IMR-90 (cell line): ENCODE measurements at regions not wholly inside any gene's neighbourhood (a gene's known extent, or its start where the extent isn't known, plus 50 kb on each side); places are given as distances from the start of the nearest gene placed in this dataset.

Source experiments
- ATAC-seq: fragments of 200-7000 bp; cut with Tn5 transposase; 2 replicates; pipeline ENCODE4 v1.9.1; 2020; ENCODE audit warnings: low read depth, mild to moderate bottlenecking, moderate library complexity
- BruUV-seq: library from RNA; stranded (reverse); fragments of 400-500 nt; replicated peaks from 2 replicates; lab custom pipeline; 2021; lab: Mats Ljungman, UMichigan
- CTCF ChIA-PET: fragments of 300-600 bp; formaldehyde crosslinking; extraction: SDS; loops from one replicate; lab custom pipeline; 2021; ENCODE audit warnings: antibody characterized with exemption; lab: Yijun Ruan, JAX
- POLR2A ChIA-PET: fragments of 300-600 bp; sonication (Branson Sonifier 250); formaldehyde crosslinking; loops from one replicate; lab custom pipeline; 2022; ENCODE audit warnings: antibody characterized with exemption; ENCODE audit not compliant: unreplicated experiment; lab: Charles Lee
- DNase-seq: peaks from one replicate; pipeline ENCODE4 v3.0.0; 2013
- H2AFZ ChIP-seq: replicated peaks from 2 replicates; pipeline ENCODE3; 2013; ENCODE audit warnings: low read length, mild to moderate bottlenecking; ENCODE audit not compliant: poor library complexity
- H2AK5ac ChIP-seq: 2 replicates; pipeline ENCODE4 v1.6.1; 2013; ENCODE audit warnings: low read depth, low read length, inconsistent platforms
- H2AK9ac ChIP-seq: replicated peaks from 2 replicates; pipeline ENCODE3; 2013; ENCODE audit warnings: mild to moderate bottlenecking, low read depth, low read length, moderate library complexity; ENCODE audit not compliant: poor library complexity
- H2BK120ac ChIP-seq: 2 replicates; pipeline ENCODE4 v1.6.1; 2013; ENCODE audit warnings: low read depth, low read length, inconsistent platforms
- H2BK15ac ChIP-seq: 3 replicates; pipeline ENCODE4 v1.6.1; 2013; ENCODE audit warnings: low read depth, low read length, inconsistent platforms
- H2BK20ac ChIP-seq: 2 replicates; pipeline ENCODE4 v1.6.1; 2013; ENCODE audit warnings: low read depth, mild to moderate bottlenecking, inconsistent platforms, low read length, moderate library complexity
- H2BK5ac ChIP-seq: 2 replicates; pipeline ENCODE4 v1.6.1; 2013; ENCODE audit warnings: mild to moderate bottlenecking, low read depth, low read length, inconsistent platforms; ENCODE audit not compliant: poor library complexity, severe bottlenecking
- H3K14ac ChIP-seq: replicated peaks from 2 replicates; pipeline ENCODE4 v1.6.1; 2013; ENCODE audit warnings: low read depth, low read length, inconsistent platforms
- H3K18ac ChIP-seq: 2 replicates; pipeline ENCODE4 v1.6.1; 2013; ENCODE audit warnings: low read depth, low read length, control low read depth
- H3K23ac ChIP-seq: 2 replicates; pipeline ENCODE4 v1.6.1; 2013; ENCODE audit warnings: low read depth, low read length, inconsistent platforms
- H3K27ac ChIP-seq: 2 replicates; pipeline ENCODE4 v1.5.1; 2013; ENCODE audit warnings: mild to moderate bottlenecking, control low read depth, low read length; ENCODE audit not compliant: insufficient read depth
- H3K27me3 ChIP-seq: 2 replicates; pipeline ENCODE4 v1.6.1; 2013; ENCODE audit warnings: low read length; ENCODE audit not compliant: control insufficient read depth, insufficient read depth
- H3K36me3 ChIP-seq: 2 replicates; pipeline ENCODE4 v1.6.1; 2013; ENCODE audit warnings: low read length, mixed read lengths; ENCODE audit not compliant: control insufficient read depth, insufficient read depth
- H3K4ac ChIP-seq: 2 replicates; pipeline ENCODE4 v1.6.1; 2013; ENCODE audit warnings: low read depth, low read length, inconsistent platforms
- H3K4me1 ChIP-seq: 2 replicates; pipeline ENCODE4 v1.6.1; 2013; ENCODE audit warnings: low read length, mixed read lengths; ENCODE audit not compliant: control insufficient read depth, insufficient read depth
- H3K4me2 ChIP-seq: 2 replicates; pipeline ENCODE4 v1.6.1; 2013; ENCODE audit warnings: low read depth, mild to moderate bottlenecking, control low read depth, low read length, moderate library complexity
- H3K4me3 ChIP-seq: 2 replicates; pipeline ENCODE4 v1.5.1; 2013; ENCODE audit warnings: low read depth, mild to moderate bottlenecking, control low read depth, low read length, moderate library complexity; ENCODE audit not compliant: insufficient read depth
- H3K56ac ChIP-seq: 2 replicates; pipeline ENCODE4 v1.6.1; 2013; ENCODE audit warnings: low read length, inconsistent platforms; ENCODE audit not compliant: insufficient read depth; ENCODE audit errors: extremely low read depth
- H3K79me1 ChIP-seq, 2 experiments: 2 replicates each; pipeline ENCODE4 v1.6.1; 2013; ENCODE audit warnings: low read length in 2 of 2, inconsistent platforms in 1 of 2, low read depth in 1 of 2
- H3K9ac ChIP-seq: 2 replicates; pipeline ENCODE4 v1.6.1; 2013; ENCODE audit warnings: low read depth, low read length, control low read depth
- H3K9me1 ChIP-seq: 2 replicates; pipeline ENCODE4 v1.6.1; 2013; ENCODE audit warnings: low read length, inconsistent platforms; ENCODE audit not compliant: insufficient read depth
- H3K9me3 ChIP-seq: 2 replicates; pipeline ENCODE4 v1.6.1; 2013; ENCODE audit warnings: low read length; ENCODE audit not compliant: control insufficient read depth, insufficient read depth
- H4K20me1 ChIP-seq: 2 replicates; pipeline ENCODE4 v1.6.1; 2013; ENCODE audit warnings: low read length, inconsistent platforms; ENCODE audit not compliant: insufficient read depth
- H4K5ac ChIP-seq: 2 replicates; pipeline ENCODE4 v1.6.1; 2013; ENCODE audit warnings: mild to moderate bottlenecking, low read depth, low read length, control low read depth
- H4K8ac ChIP-seq, 2 experiments: 2 replicates each; pipeline ENCODE4 v1.6.1; 2013; ENCODE audit warnings: low read depth in 2 of 2, low read length in 2 of 2, control low read depth in 1 of 2, inconsistent platforms in 1 of 2
- H4K91ac ChIP-seq: 2 replicates; pipeline ENCODE4 v1.6.1; 2013; ENCODE audit warnings: low read depth, low read length, inconsistent platforms; ENCODE audit not compliant: insufficient read depth
- BHLHE40 ChIP-seq: fragments of 150-350 bp; IDR thresholded peaks from 2 replicates; pipeline ENCODE4 v1.6.1; 2016; ENCODE audit warnings: mild to moderate bottlenecking, low read depth, low read length
- CEBPB ChIP-seq: IDR thresholded peaks from 2 replicates; pipeline ENCODE4 v1.6.1; 2012; ENCODE audit warnings: low read depth, low read length, improper control_type of control experiment
- CHD1 ChIP-seq: IDR thresholded peaks from 2 replicates; pipeline ENCODE4 v1.6.1; 2012; ENCODE audit warnings: low read depth, low read length, improper control_type of control experiment
- CTCF ChIP-seq: conservative IDR thresholded peaks from 2 replicates; pipeline ENCODE4 v1.5.1; 2012; ENCODE audit warnings: mild to moderate bottlenecking, low read depth, low read length, improper control_type of control experiment
- ELK1 ChIP-seq: fragments of 150-350 bp; IDR thresholded peaks from 2 replicates; pipeline ENCODE4 v1.6.1; 2016; ENCODE audit warnings: low read depth, mild to moderate bottlenecking, low read length, moderate library complexity, borderline replicate concordance
- FOS ChIP-seq: fragments of 150-350 bp; IDR thresholded peaks from 2 replicates; pipeline ENCODE4 v1.6.1; 2016; ENCODE audit warnings: low read depth, low read length
- MAFK ChIP-seq: IDR thresholded peaks from 2 replicates; pipeline ENCODE4 v1.6.1; 2012; ENCODE audit warnings: low read depth, low read length, improper control_type of control experiment
- MAZ ChIP-seq: IDR thresholded peaks from 2 replicates; pipeline ENCODE4 v1.6.1; 2012; ENCODE audit warnings: low read depth, mild to moderate bottlenecking, low read length, improper control_type of control experiment, moderate library complexity, borderline replicate concordance
- MXI1 ChIP-seq: IDR thresholded peaks from 2 replicates; pipeline ENCODE4 v1.6.1; 2012; ENCODE audit warnings: low read depth, mild to moderate bottlenecking, low read length, moderate library complexity, borderline replicate concordance
- NFE2L2 ChIP-seq: fragments of 150-350 bp; IDR thresholded peaks from 2 replicates; pipeline ENCODE4 v1.6.1; 2016; ENCODE audit warnings: low read depth, mild to moderate bottlenecking, low read length
- POLR2A ChIP-seq: IDR thresholded peaks from 2 replicates; pipeline ENCODE4 v1.6.1; 2012; ENCODE audit warnings: mild to moderate bottlenecking, low read depth, low read length
- RAD21 ChIP-seq: IDR thresholded peaks from 2 replicates; pipeline ENCODE4 v1.6.1; 2012; ENCODE audit warnings: low read length, improper control_type of control experiment
- RCOR1 ChIP-seq: IDR thresholded peaks from 2 replicates; pipeline ENCODE4 v1.6.1; 2012; ENCODE audit warnings: mild to moderate bottlenecking, low read length, improper control_type of control experiment; ENCODE audit not compliant: insufficient replicate concordance
- RFX5 ChIP-seq: IDR thresholded peaks from 2 replicates; pipeline ENCODE4 v1.8.0; 2012; ENCODE audit warnings: low read depth, mild to moderate bottlenecking, low read length, moderate library complexity
- SMC3 ChIP-seq: fragments of 150-350 bp; IDR thresholded peaks from 2 replicates; pipeline ENCODE4 v1.6.1; 2016; ENCODE audit warnings: low read depth, mild to moderate bottlenecking, antibody characterized with exemption, low read length, moderate library complexity
- USF2 ChIP-seq: fragments of 150-350 bp; IDR thresholded peaks from 2 replicates; pipeline ENCODE4 v1.6.1; 2017; ENCODE audit warnings: mild to moderate bottlenecking, antibody characterized with exemption, low read length, low read depth
- WGBS, 2 experiments: methylation state at CpG; one replicate each; pipeline versions ENCODE4 v1.1.5 to v1.1.7; 2013; ENCODE audit warnings: missing lambda C conversion rate in 2 of 2; ENCODE audit not compliant: insufficient read length in 1 of 2; ENCODE audit errors: extremely low coverage in 2 of 2; 5-methylcytosine and 5-hydroxymethylcytosine counted together
- dilution Hi-C: fragments of 300-500 bp; cut with HindIII; formaldehyde crosslinking; loops from one replicate; pipeline ENCODE4 v1.14.3; 2018; ENCODE audit warnings: low sequenced_read_pairs; ENCODE audit not compliant: unreplicated experiment
- in situ Hi-C: fragments of 300-500 bp; cut with MboI; formaldehyde crosslinking; loops from 3 replicates; pipeline ENCODE4 v1.14.3; 2019; ENCODE audit warnings: low sequenced_read_pairs, inconsistent platforms, mixed read lengths
- intact Hi-C: fragments of 100-400 bp; cut with micrococcal nuclease; formaldehyde crosslinking; loops from 2 replicates; pipeline ENCODE4 v1.10.0; 2022

DNA sequence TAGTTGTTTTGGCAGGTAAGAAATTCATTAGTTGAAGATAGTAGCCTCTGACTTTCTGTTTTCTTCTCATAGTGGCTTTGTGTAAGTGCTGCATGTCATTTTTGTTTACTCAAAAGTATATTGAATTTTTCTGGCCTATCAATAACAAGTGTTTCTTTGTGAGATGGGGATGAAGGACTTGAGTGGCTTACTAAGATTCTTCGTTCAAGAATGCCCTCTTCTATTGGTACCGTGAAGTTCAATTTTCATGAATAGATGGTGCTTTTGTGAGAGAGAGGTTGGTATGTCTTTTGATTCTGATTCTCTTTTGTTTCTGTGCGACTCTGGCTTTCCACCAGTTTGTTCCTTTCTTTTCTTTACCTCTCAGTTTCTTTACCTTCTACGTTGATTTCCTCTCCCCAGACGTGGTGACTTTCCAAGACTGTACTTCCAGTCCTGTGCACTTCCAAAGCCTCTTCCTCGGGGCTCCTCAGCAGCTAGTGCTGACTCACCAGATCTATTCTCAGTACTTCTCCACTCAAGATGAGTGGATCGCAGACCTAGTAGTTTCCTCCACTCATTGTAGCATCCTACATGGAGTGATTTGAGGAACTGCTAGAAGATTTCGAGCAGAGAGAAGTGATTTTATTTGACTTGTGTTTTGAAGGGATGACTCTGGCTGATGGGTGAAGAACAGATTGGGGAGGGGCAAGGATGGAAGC, 82.0 kb upstream of the EPHB3 start:
- no peak overlapping the region for H3K4ac ChIP-seq
- no peaks in the 10 kb centered on the region for H4K20me1 ChIP-seq
- no peak overlapping the region for H4K5ac ChIP-seq
- no peaks in the 10 kb centered on the region for H3K9me1 ChIP-seq
- H4K8ac ChIP-seq, result no peak overlapping the region
- dilution Hi-C loops, result no loop called here
- BruUV-seq, result no TSS peak
- WGBS, 2 experiments, result no CpG with 5 or more reads among the region's 8 CpGs
- DNase-seq (no peak), ATAC-seq (no peak)
- H4K91ac ChIP-seq, result no peak overlapping the region
- no peak overlapping the region for H2BK20ac ChIP-seq
- H3K9ac ChIP-seq, result no peak overlapping the region
- H3K18ac ChIP-seq, result no peak overlapping the region
- no peak overlapping the region for H2BK5ac ChIP-seq
- H3K23ac ChIP-seq, result no peak overlapping the region
- no peak overlapping the region for H3K14ac ChIP-seq
- H3K79me1 ChIP-seq, result no peaks in the 10 kb centered on the region
- H3K4me2 ChIP-seq, result no peak overlapping the region
- H2BK15ac ChIP-seq, result no peak overlapping the region
- H2AK5ac ChIP-seq, result no peak overlapping the region
- H3K36me3 ChIP-seq, result no peaks in the 10 kb centered on the region
- H2AK9ac ChIP-seq, result no peak overlapping the region
- no peak overlapping the region for H3K4me3 ChIP-seq
- intact Hi-C loops, result loop anchor here (5.0 kb wide), 1 partner anchor 48 kb away; no protein-coding TSS in a partner anchor
- in situ Hi-C loops, result no loop called here
- no peak overlapping the region for H3K27ac ChIP-seq
- no peak overlapping the region for H2BK120ac ChIP-seq
- no peak for TF ChIP-seq POLR2A
- TF ChIP-seq RAD21, result no peak
- no peak for TF ChIP-seq CHD1
- no peak for TF ChIP-seq FOS
- no peak for TF ChIP-seq BHLHE40
- TF ChIP-seq MAZ, result no peak
- no peak for TF ChIP-seq SMC3
- no peak for TF ChIP-seq CTCF
- no peak for TF ChIP-seq RCOR1
- no peak for TF ChIP-seq ELK1
- no peak for TF ChIP-seq USF2
- TF ChIP-seq RFX5, result no peak
- no peak for TF ChIP-seq MAFK
- no peak for TF ChIP-seq MXI1
- no peak for TF ChIP-seq NFE2L2
- no peak for TF ChIP-seq CEBPB
- CTCF ChIA-PET, result interaction anchor here (1.3 kb wide), 1 partner anchor 11 kb away, joined by 3 read pairs; no protein-coding TSS in a partner anchor
- H3K56ac ChIP-seq, result no peak overlapping the region
- no peaks in the 10 kb centered on the region for H3K9me3 ChIP-seq
- peaks cover 27% of the 10 kb centered on the region for H3K27me3 ChIP-seq
- no peaks in the 10 kb centered on the region for H3K4me1 ChIP-seq
- no peak overlapping the region for H2AFZ ChIP-seq
- POLR2A ChIA-PET, result no interaction called here
